GM19463 (cell line): ENCODE measurements at regions not wholly inside any gene's neighbourhood (a gene's known extent, or its start where the extent isn't known, plus 50 kb on each side); places are given as distances from the start of the nearest gene placed in this dataset.
"Not testable (repeated sequence)": the region's sequence is repeated elsewhere in the genome, so short reads cannot be mapped to it uniquely, and the experiment has no call there.

Source experiments
- ATAC-seq: cut with Tn5 transposase; IDR thresholded peaks from one replicate; pipeline ENCODE4 v1.9.1; 2021; ENCODE audit warnings: mild to moderate bottlenecking, moderate library complexity; ENCODE audit not compliant: unreplicated experiment

- no peak for ATAC-seq
Observed at GRCh38 chr4:58075724-58076123, 965.5 kb upstream of the IGFBP7 start.

- no peak for ATAC-seq
Observed at GRCh38 chr4:58074382-58074781, 964.2 kb upstream of the IGFBP7 start.

- ATAC-seq: no peak
Observed at GRCh38 chr4:58070726-58071125, 960.5 kb upstream of the IGFBP7 start.

- no peak for ATAC-seq
Observed at GRCh38 chr4:58064653-58065052, 954.5 kb upstream of the IGFBP7 start.

GRCh38 chr4:58063404-58064160 lies 953.4 kb upstream of the IGFBP7 start:
- no peak for ATAC-seq

GRCh38 chr4:58061967-58062366 lies 951.8 kb upstream of the IGFBP7 start:
- no peak for ATAC-seq

GRCh38 chr4:58050439-58050838 lies 940.3 kb upstream of the IGFBP7 start:
- no peak for ATAC-seq

- no peak for ATAC-seq
Observed at GRCh38 chr4:58048491-58048890, 938.3 kb upstream of the IGFBP7 start.

- no peak for ATAC-seq
Observed at GRCh38 chr4:58042176-58042575, 932.0 kb upstream of the IGFBP7 start.

- ATAC-seq: no peak
Observed at GRCh38 chr4:57993944-57994343, 883.8 kb upstream of the IGFBP7 start.

- no peak for ATAC-seq
Observed at GRCh38 chr4:57989430-57989829, 879.2 kb upstream of the IGFBP7 start.

GRCh38 chr4:57985161-57985560 lies 875.0 kb upstream of the IGFBP7 start:
- no peak for ATAC-seq

- no peak for ATAC-seq
Observed at GRCh38 chr4:57981123-57981522, 870.9 kb upstream of the IGFBP7 start.

- no peak for ATAC-seq
Observed at GRCh38 chr4:57974821-57975220, 864.6 kb upstream of the IGFBP7 start.

- no peak for ATAC-seq
Observed at GRCh38 chr4:57973819-57974218, 863.6 kb upstream of the IGFBP7 start.

GRCh38 chr4:57971261-57971660 lies 861.1 kb upstream of the IGFBP7 start:
- ATAC-seq: no peak

- no peak for ATAC-seq
Observed at GRCh38 chr4:57966987-57967760, 857.0 kb upstream of the IGFBP7 start.

GRCh38 chr4:57965431-57965830 lies 855.2 kb upstream of the IGFBP7 start:
- not testable (repeated sequence) for ATAC-seq

- no peak for ATAC-seq
Observed at GRCh38 chr4:57945298-57945697, 835.1 kb upstream of the IGFBP7 start.

- no peak for ATAC-seq
Observed at GRCh38 chr4:57943682-57944081, 833.5 kb upstream of the IGFBP7 start.

GRCh38 chr4:57937326-57937725 lies 827.1 kb upstream of the IGFBP7 start:
- ATAC-seq: not testable (repeated sequence)

- no peak for ATAC-seq
Observed at GRCh38 chr4:57926311-57926710, 816.1 kb upstream of the IGFBP7 start.
